ENCODE measurements at regions not wholly inside any gene's neighbourhood (a gene's known extent, or its start where the extent isn't known, plus 50 kb on each side); places are given as distances from the start of the nearest gene placed in this dataset.

DNA sequence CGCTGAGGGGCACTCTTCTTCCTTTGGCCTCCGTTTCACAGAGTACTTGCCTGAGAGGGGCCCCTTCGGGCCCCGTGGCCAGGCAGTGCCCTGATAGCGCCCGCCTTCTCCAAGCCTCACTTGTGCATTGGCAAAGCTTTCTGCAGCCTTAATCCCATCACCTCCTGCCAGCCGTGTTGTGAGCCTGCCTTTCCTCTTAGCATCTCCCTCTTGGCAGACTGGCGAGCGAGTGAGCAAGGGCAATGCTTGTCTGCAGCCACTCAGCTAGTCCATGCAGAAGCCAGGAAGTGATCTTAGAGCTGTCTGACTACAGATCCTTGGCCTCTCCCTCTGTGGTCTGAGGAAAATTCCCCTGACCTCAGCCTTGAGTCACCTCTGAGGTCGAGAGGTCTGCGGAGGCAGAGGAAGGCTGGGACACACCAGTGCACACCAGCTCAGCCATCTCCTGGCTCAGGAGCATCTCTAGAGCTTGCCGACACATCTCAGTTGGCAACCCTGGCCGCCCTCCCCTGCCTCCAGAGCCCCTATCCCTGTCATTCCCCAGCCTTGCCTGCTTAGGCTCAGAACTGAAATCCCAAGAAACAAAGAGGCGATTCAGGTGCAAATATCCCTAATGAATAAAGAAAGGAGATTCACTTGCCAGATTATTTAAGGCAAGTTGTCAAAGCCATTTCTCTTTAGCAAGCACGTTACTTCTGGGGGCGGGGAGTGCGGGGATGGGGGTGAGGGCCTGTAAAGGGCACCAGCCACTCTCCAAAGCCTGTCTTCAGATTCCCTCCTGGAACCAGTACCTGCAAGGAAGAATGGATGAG is 143.5 kb upstream of the MAMLD1 start:
- H3K9me3 ChIP-seq: no peaks in the 10 kb centered on the region
- no peak overlapping the region for H3K27ac ChIP-seq
- DNase-seq: no peak
- no peak for TF ChIP-seq POLR2A (IDR thresholded peaks at IDR 0.05)
- TF ChIP-seq, protein P1, sequence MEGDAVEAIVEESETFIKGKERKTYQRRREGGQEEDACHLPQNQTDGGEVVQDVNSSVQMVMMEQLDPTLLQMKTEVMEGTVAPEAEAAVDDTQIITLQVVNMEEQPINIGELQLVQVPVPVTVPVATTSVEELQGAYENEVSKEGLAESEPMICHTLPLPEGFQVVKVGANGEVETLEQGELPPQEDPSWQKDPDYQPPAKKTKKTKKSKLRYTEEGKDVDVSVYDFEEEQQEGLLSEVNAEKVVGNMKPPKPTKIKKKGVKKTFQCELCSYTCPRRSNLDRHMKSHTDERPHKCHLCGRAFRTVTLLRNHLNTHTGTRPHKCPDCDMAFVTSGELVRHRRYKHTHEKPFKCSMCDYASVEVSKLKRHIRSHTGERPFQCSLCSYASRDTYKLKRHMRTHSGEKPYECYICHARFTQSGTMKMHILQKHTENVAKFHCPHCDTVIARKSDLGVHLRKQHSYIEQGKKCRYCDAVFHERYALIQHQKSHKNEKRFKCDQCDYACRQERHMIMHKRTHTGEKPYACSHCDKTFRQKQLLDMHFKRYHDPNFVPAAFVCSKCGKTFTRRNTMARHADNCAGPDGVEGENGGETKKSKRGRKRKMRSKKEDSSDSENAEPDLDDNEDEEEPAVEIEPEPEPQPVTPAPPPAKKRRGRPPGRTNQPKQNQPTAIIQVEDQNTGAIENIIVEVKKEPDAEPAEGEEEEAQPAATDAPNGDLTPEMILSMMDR (IDR thresholded peaks at IDR 0.05): no peak
- no peaks in the 10 kb centered on the region for H3K27me3 ChIP-seq
- no peak overlapping the region for H3K4me3 ChIP-seq
- intact Hi-C loops (cut with DNase I; ENCODE audit: low total_unique reads): no loop called here
- H3K4me1 ChIP-seq: no peaks in the 10 kb centered on the region
- no peaks in the 10 kb centered on the region for H3K36me3 ChIP-seq

DNA sequence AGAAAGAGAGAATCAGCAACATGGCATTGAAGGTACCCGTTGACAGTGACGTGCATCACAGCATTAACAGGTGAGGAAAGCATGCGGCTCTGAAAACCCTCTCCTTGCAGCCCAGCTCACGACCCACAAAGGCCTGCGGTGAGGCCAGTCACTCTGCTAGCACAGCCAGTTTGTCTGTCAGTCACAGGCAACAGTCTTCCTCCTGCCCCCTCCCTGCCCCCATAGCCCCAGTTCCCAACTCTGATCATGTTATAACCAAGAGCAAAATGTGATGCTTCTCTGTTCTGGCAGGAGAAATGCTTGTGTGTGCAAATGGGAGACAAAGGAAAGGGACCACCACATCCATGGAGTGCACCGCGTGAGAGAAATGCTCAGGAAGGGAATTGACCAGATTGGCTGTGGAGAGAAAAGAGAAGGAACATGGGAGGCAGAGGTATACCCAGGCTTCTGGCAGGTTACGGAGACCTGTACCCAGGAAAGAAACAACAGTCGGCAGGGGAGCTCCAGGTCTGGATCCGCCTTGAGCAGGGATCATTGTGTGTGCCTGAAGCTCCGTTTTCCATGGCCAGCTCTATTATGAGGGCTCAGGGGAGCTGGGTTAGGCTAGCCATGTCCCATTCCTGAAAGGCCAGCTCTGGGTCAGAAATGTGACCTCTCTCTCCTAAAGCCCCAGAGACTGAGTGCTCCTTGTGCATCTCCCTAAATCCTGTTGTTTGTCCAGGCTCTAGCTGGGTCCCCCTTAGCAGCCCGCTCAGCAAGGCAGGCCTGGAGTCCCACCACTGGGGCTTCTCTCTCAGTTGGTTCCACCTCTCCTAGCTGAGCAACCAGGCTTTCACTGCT is 139.7 kb upstream of the MAMLD1 start:
- H3K4me3 ChIP-seq: no peak overlapping the region
- intact Hi-C loops (cut with DNase I; ENCODE audit: low total_unique reads): no loop called here
- no peaks in the 10 kb centered on the region for H3K9me3 ChIP-seq
- no peaks in the 10 kb centered on the region for H3K27me3 ChIP-seq
- H3K4me1 ChIP-seq: no peaks in the 10 kb centered on the region
- no peak for DNase-seq
- H3K36me3 ChIP-seq: no peaks in the 10 kb centered on the region
- H3K27ac ChIP-seq: no peak overlapping the region
- TF ChIP-seq POLR2A (IDR thresholded peaks at IDR 0.05): no peak
- TF ChIP-seq, protein P1 (IDR thresholded peaks at IDR 0.05): no peak

DNA sequence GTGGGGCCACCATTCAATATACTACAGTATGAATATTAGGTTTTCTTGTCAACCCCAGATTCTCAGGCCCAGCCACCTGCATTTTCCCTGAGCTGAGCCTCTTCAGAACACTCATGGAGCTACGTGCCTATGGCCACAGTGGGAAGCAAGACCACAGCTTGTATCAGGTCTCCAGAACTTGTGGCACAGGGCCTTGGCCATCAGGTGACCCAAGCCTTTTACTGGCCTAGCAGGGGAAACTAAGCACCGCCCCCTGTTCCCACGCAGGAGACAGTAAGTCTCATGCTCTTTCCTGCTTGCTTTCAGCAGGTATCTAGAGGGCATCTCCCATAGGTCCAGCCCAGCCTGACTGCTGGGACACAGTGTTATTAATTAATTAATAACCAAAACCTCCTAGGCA is 138.4 kb upstream of the MAMLD1 start:
- no peak overlapping the region for H3K27ac ChIP-seq
- no peaks in the 10 kb centered on the region for H3K4me1 ChIP-seq
- no peaks in the 10 kb centered on the region for H3K9me3 ChIP-seq
- no peaks in the 10 kb centered on the region for H3K36me3 ChIP-seq
- no peak for DNase-seq
- H3K27me3 ChIP-seq: no peaks in the 10 kb centered on the region
- TF ChIP-seq, protein P1 (IDR thresholded peaks at IDR 0.05): no peak
- TF ChIP-seq POLR2A (IDR thresholded peaks at IDR 0.05): no peak
- H3K4me3 ChIP-seq: no peak overlapping the region
- intact Hi-C loops (cut with DNase I; ENCODE audit: low total_unique reads): no loop called here

DNA sequence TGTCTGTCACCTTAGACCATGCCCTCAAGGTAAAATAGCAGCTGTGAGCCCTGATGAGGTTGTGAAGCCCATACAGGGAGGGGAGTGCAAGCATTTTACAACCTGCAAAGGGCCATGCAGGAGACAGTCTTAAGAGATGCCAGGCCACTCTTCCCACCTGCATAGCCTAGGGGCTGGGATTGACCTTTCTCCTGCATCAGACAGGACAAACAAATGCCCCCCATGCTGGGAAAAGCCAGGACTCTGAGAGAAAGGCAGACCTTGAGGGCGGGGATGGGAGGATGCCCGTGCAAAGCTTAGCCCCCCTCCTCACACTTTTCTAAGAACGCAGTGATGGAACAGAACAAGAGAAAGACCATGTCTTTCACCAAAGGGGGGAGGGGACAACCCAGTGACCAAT is 137.9 kb upstream of the MAMLD1 start:
- TF ChIP-seq, protein P1 (IDR thresholded peaks at IDR 0.05): no peak
- no peak for TF ChIP-seq POLR2A (IDR thresholded peaks at IDR 0.05)
- no peak for DNase-seq
- H3K27me3 ChIP-seq: no peaks in the 10 kb centered on the region
- intact Hi-C loops (cut with DNase I; ENCODE audit: low total_unique reads): no loop called here
- H3K27ac ChIP-seq: no peak overlapping the region
- H3K36me3 ChIP-seq: no peaks in the 10 kb centered on the region
- no peaks in the 10 kb centered on the region for H3K9me3 ChIP-seq
- H3K4me3 ChIP-seq: no peak overlapping the region
- H3K4me1 ChIP-seq: no peaks in the 10 kb centered on the region

DNA sequence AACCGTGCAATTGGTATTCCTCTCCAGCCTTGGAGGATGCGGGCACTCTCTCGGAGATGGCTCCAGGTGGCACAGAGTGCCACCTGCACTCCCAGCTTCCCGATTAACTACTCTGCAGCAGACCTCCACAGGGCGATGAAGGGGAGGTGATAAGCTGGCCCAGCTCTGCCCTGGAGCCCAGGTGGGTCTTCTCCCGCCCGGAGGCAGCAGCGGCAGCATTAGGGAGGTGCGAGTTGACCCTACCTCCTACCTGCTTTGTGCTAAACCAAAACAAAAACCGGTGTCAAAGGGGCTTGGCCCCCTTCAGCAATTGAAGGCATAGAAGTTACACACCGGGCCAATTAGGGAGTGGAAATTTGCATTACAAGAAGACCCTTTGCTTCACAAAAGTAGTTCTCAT is 137.4 kb upstream of the MAMLD1 start:
- no peaks in the 10 kb centered on the region for H3K4me1 ChIP-seq
- intact Hi-C loops (cut with DNase I; ENCODE audit: low total_unique reads): no loop called here
- no peak for TF ChIP-seq POLR2A (IDR thresholded peaks at IDR 0.05)
- TF ChIP-seq, protein P1 (IDR thresholded peaks at IDR 0.05): no peak
- no peaks in the 10 kb centered on the region for H3K27me3 ChIP-seq
- DNase-seq: no peak
- H3K4me3 ChIP-seq: no peak overlapping the region
- H3K36me3 ChIP-seq: no peaks in the 10 kb centered on the region
- no peaks in the 10 kb centered on the region for H3K9me3 ChIP-seq
- H3K27ac ChIP-seq: no peak overlapping the region
